AG08396 (cell line): ENCODE measurements at regions not wholly inside any gene's neighbourhood (a gene's known extent, or its start where the extent isn't known, plus 50 kb on each side); places are given as distances from the start of the nearest gene placed in this dataset.
"Not testable (repeated sequence)": the region's sequence is repeated elsewhere in the genome, so short reads cannot be mapped to it uniquely, and the experiment has no call there.

Experiments used
- DNase-seq: peaks from one replicate; pipeline ENCODE4 v3.0.0; 2012; ENCODE audit warnings: low spot score, mixed read lengths

GRCh38 chr10:8282340-8282739 lies 227.9 kb downstream of the GATA3 start:
- no peak for DNase-seq

DNA sequence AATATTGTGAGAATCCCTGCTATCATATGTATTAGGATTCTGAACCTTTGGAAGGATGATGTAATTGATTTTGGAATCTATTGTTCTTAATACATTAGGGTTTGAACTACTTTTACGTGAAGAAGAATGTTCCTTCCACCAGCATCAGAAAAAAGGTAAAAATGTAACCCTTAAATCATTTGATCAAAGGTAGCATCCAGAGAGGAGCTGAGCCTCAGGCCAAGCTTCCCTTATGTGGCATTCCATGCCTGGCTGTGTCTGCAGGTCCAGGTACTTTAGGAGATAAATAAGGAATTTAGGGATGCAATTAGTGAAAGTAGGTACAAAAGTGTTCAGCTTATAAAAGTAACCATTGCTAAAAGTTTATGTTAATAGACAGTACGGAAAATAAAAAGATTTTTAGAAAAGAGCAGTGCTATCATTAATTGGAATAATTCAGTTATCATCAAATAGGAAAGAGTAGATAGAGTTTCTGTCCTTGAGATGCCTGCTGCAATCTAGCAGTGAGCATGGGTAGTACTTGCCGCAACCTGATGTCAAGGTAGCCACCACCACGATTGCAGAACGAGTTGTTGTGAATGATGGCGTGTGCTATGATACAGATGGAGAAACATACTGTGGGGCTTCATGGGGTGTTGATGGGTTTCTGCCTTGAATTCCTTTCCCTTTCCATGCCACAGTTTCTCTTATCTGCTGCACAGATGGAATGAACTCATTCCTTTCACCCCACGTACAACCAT lies 228.8 kb downstream of the GATA3 start:
- no peak for DNase-seq

- no peak for DNase-seq
Measured at GRCh38 chr10:8283986-8284385, 229.5 kb downstream of the GATA3 start.

DNA sequence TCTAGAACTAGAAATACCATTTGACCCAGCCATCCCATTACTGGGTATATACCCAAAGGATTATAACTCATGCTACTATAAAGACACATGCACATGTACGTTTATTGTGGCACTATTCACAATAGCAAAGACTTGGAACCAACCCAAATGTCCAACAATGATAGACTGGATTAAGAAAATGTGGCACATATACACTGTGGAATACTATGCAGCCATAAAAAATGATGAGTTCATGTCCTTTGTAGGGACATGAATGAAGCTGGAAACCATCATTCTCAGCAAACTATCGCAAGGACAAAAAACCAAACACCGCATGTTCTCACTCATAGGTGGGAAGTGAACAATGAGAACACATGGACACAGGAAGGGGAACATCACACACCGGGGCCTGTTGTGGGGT lies 231.5 kb downstream of the GATA3 start:
- not testable (repeated sequence) for DNase-seq

DNA sequence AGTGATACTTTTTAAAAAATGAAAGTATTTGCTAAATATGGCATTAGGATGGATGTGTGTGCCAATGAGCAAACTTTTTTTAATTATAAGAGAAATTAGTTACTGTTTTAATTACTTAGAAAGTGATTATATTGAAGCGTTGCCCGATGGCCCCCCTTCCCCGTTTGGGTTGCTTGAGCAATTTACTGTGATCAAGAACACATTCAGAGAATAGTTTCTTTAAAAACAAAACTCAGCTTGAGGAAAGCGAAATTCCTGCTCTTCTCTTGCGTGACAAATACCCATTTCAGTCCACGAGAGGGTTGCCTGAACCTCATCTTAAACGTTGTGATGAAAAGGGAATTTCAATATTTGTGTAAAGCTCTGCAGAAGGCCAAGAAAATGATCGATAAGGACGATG lies 234.1 kb downstream of the GATA3 start:
- no peak for DNase-seq

DNA sequence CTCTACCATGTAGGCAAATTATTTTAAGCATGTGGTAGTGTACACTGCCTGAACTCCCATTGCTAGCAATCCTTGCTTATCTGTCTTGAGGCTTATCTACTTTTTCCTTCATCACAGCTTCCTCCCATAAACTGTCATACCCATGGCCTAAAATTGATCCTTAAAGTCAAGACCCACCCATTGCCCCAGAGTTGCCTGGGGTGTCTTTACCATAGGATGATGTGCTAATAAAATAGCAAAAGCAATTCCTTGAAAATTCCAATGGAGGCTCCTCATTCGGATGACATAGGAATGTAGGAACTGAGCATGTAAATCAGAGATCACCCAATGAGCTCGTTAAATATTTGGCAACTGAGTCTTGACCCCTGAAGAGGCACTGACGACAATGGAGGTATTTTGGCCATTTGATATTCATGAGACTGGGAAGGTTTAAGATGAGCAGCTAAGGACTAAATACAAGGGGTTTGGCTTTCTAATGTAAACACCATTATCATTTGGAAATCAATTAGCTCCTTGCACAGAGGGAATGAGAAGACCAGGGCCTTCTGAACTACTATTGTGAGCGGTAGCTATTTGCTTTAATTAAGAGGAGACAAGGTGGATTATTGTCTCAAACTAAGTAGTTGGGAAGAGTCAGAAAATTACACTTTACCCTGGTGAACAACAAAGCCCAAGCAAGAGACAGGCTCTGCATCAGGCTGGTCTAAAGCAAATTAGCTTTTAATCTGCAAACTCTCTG lies 234.9 kb downstream of the GATA3 start:
- no peak for DNase-seq

- DNase-seq: no peak
Measured at GRCh38 chr10:8294779-8295178, 240.3 kb downstream of the GATA3 start.

DNA sequence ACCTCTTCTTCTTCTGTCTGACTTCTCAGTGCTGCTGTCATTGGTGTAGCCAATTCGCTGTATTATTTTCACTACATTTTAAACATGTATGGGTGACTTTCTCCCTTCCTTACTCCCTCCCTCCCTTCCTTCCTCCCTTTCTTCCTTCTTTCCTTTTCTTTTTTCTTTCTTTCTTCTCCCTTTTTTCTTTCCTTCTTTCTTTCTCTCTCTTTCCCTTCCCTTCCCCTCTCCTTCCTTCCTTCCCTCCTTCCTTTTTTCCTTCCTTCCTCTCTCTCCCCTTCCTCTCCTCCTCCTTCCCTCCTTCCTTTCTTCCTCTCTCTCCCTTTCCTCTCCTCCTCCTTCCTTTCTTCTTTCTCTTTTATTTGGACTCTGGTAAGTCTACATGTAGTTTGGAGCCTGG lies 240.8 kb downstream of the GATA3 start:
- DNase-seq: no peak

DNA sequence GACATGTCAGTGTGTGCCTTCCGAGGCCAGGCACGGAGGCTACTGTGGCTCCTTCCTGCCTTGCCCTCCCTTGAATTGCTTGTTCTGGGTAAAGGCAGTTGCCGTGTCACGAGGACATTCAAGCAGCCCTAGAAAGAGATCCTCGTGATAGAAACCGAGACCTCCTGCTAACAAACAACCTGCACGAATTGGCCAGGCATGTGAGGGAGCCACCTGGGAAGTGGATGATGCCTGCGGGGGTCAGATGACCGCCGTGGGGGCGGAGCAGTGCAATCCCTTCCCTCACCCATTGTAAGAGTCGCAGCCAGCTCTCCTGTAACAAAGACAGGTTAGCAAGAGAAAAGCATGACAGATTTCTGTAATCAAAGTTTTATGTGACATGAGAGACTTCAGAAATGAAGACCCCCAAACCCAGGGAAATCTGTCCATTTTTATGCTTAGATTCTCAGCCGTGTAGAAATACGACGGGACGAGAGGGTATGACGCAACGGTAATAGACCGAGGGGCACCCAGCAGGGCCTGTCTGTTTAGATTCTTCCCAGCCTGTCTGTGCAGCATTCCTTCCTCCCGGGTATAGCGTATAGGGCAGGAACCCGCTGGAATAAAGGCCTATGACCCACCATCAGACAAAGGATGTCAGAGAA lies 241.7 kb downstream of the GATA3 start:
- no peak for DNase-seq

DNA sequence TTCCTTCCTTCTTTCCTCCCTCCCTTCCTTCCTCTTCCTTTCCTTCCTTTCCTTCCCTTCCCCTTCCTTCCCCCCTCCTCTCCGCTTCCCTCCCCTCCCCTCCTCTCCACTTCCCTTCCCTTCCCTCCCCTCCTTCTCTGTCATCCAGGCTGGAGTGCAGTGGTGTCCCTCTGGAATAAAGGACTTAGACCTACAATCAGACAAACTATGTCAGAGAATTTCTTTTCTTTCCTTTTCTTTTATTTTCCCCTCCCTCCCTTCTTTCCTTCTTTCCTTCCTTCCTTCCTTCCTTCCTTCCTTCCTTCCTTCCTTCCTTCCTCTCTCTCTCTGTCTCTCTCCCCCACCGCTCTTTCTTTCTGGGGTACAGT lies 242.2 kb downstream of the GATA3 start:
- no peak for DNase-seq

GRCh38 chr10:8297107-8297506 lies 242.6 kb downstream of the GATA3 start:
- no peak for DNase-seq

DNA sequence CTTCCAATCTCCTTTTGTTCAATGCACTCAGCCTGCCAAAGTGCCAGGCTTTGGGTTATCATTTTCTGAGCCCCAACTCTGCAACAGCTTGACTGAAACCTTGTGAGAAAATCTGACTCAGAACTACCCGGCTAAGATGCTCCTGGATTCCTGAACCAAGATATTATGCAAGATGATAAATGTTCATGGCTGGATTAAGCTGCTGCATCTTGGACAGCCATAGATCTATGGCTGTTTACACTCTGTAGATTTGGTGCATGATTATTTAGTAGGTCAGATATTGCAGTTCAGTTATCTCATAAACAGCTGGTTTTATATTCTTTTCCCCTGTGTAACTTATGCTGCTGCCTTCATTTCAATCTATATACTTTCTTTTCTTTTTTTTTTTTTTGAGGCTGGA lies 243.5 kb downstream of the GATA3 start:
- DNase-seq: no peak

DNA sequence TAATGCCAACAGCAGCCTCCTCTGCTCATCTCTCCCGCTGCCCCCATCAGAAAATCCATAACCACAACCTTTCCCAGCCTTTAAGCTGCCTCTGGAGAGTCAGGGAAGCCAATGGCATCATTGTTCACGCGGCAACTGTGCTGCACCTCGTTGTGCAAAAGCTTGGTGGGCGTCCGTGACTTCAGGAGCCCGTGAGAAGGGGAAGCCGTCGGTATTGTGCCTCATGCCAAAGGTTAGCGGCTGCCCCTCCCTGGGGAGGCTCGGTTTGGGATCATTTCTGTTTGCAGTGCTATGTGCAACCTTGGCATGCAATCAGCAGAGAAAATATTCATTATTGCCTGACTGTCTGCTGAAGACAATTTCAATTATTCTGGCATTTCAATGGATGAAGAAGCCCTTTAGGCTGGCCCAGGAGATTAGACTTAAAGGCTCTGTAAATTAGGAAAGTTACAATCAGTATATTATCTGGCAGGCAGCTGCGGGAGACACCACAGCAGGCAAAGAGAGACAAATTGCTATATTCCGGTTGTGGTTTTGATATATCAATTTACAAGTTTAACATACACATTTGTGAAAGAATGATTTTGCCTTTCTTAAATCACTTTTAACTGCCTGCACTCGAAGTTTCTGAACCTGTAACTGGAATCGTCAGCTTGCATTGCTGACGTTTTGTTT lies 244.5 kb downstream of the GATA3 start:
- DNase-seq: no peak

- no peak for DNase-seq
Measured at GRCh38 chr10:8300925-8301324, 246.4 kb downstream of the GATA3 start.

DNA sequence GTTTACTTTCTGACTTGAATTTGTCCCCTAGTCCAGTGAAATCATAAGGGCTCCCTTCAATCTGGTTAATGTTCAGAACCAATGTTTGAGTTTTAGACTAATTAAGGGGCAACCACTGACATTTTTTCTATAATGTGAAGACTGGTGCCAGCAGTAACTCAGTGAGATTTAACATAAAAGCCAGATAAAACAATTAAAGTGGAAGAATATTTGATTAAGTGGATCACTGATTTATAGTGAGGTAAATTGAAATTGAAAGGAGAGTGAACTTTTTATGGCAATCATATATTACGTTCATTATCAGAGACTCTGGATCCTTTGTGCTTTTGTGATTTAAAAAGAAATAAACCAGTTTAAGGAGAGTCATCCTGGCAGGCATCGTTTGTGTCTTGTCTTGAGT lies 246.8 kb downstream of the GATA3 start:
- no peak for DNase-seq

GRCh38 chr10:8301831-8302230 lies 247.3 kb downstream of the GATA3 start:
- no peak for DNase-seq

DNA sequence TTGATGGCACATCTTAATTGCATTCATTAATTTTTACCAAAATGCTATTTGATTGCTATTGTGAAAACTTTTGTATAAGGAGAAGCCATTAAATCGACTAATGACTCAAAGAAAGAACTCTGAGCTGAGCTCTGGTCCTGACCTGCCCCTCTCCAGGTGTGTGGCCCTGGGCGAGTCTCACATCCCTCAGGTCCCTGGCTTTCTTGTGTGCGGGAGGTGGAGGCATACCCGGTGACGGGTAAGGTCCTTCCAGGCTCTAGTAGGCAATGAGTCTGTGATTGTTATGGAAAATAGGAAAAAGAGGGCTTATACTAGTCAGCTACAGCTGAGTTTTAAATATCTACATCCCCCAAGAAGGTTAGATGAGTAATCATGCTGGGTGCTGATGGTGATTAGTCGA lies 248.1 kb downstream of the GATA3 start:
- no peak for DNase-seq

GRCh38 chr10:8304861-8305260 lies 250.4 kb downstream of the GATA3 start:
- DNase-seq: no peak

DNA sequence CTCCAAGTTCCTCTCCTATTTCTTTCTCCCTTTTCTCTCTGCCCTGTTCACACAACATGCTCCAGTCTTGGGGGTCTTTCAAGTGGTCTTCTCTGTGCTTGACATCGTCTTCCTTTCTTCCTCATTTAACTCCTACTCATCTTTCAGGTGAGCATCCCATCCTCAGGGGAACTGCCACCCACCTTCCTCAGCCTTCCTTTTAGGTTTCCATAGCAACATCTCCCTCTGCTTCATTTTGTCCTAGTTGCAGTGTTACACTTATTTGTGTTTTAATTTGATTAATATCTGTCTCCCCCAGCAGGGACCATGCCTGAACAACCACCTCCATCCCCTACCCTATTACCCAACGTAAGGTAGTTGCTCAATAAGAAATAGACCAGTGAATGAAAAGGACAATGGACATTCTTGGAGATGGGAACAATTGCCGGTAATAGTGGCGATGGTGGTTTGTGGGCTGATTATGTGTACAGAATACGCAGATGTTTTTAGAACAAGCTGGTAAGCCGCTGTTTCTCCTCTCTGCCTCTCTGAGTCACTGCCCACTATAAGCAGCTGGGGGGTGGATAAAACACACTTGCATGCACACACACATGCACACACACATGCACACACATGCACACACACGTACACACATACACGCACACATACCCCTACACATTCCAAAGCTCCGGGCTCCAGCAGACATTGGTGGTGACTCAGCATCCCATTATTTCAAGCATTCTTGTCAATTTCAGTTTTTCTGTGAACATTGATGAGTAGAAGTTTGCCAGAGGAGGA lies 251.6 kb downstream of the GATA3 start:
- DNase-seq: no peak

DNA sequence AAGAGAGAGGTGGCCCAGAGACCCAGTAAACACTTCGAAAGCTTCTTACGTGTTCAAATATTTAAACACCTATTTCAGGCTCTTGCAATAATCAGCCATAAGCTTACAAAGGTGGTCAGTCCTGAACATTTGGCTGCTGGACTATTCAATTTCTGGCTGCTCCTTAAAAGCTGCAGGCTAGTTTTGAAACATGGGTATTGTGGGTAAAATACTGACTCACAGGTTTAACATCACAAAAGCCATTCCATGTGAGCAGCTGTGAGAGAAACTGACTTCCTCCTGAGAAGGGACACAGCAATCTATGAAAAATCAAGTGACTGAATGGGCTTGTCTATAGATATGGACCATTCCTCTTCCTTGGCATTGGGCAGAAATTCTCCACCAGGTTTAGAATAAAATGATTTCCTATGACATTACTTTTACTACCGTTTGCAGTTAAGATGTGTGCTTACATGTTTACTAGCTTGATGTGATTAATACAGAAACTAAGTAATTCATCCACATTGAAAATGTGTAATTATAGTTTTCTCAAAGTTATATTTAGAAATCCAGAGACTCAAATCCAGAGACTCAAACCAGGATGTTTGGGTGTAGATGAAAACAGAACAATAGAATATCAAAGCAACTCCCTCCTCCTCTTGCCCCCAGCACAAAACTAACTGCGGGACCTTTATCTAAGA lies 252.3 kb downstream of the GATA3 start:
- DNase-seq: no peak

DNA sequence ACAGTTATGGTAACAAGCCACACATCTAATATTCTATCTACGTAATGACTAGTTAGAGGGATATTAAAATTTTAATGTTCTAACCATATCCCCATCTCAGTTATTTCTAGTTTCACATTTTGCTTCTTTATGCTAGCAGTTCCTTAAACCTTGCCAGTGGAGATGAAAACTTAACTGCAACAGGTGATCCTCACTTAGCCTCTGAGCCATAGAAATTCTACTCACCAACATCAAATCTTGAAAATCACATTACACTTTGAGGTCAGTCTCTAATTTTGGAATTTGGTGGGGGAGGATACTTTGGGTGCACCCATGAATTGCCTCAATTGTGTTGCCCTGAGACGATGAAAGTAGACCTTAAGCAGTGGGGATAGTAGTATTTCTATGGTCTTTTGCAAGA lies 256.4 kb downstream of the GATA3 start:
- no peak for DNase-seq
